H1 (cell line): ENCODE measurements at regions not wholly inside any gene's neighbourhood (a gene's known extent, or its start where the extent isn't known, plus 50 kb on each side); places are given as distances from the start of the nearest gene placed in this dataset.

Source experiments
- EZH2 ChIP-seq: fragments of 200-600 bp; sonication (generic); IDR thresholded peaks from 2 replicates; pipeline ENCODE4 v1.7.1; 2012; ENCODE audit warnings: low read depth, mild to moderate bottlenecking, moderate library complexity, low read length, inconsistent platforms; ENCODE audit not compliant: severe bottlenecking
- GABPA ChIP-seq: IDR thresholded peaks from 2 replicates; pipeline ENCODE4 v1.6.1; 2011; ENCODE audit warnings: mild to moderate bottlenecking, low read length, moderate library complexity, borderline replicate concordance; ENCODE audit not compliant: insufficient read depth
- HDAC6 ChIP-seq: IDR thresholded peaks from one replicate; pipeline ENCODE4 v1.7.1; 2012; ENCODE audit warnings: low read depth, mild to moderate bottlenecking, inconsistent platforms, low read length, moderate library complexity
- TF ChIP-seq, protein P1 (sequence below), 3 experiments: IDR thresholded peaks; 1 replicate in 2 of 3; 2 replicates in 1 of 3; pipeline versions ENCODE4 v1.5.1 to v1.6.1; 2011; ENCODE audit warnings: low read length in 3 of 3, mild to moderate bottlenecking in 3 of 3, inconsistent platforms in 2 of 3, low read depth in 1 of 3, moderate library complexity in 1 of 3; ENCODE audit not compliant: insufficient read depth in 1 of 3; ENCODE audit errors: control extremely low read depth in 1 of 3

GRCh38 chr10:3891396-3891795 lies 106.4 kb upstream of the KLF6 start:
- no peak for TF ChIP-seq EZH2
- TF ChIP-seq HDAC6, result no peak
- TF ChIP-seq, protein P1, sequence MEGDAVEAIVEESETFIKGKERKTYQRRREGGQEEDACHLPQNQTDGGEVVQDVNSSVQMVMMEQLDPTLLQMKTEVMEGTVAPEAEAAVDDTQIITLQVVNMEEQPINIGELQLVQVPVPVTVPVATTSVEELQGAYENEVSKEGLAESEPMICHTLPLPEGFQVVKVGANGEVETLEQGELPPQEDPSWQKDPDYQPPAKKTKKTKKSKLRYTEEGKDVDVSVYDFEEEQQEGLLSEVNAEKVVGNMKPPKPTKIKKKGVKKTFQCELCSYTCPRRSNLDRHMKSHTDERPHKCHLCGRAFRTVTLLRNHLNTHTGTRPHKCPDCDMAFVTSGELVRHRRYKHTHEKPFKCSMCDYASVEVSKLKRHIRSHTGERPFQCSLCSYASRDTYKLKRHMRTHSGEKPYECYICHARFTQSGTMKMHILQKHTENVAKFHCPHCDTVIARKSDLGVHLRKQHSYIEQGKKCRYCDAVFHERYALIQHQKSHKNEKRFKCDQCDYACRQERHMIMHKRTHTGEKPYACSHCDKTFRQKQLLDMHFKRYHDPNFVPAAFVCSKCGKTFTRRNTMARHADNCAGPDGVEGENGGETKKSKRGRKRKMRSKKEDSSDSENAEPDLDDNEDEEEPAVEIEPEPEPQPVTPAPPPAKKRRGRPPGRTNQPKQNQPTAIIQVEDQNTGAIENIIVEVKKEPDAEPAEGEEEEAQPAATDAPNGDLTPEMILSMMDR (IDR thresholded peaks at IDR 0.05; ENCODE audit: control extremely low read depth in 1 of 3, insufficient read depth in 1 of 3, low read depth in 1 of 3, low read length in 3 of 3), result no peak
- TF ChIP-seq GABPA, result no peak
